ENCODE measurements at regions not wholly inside any gene's neighbourhood (a gene's known extent, or its start where the extent isn't known, plus 50 kb on each side); places are given as distances from the start of the nearest gene placed in this dataset.
"Not testable (repeated sequence)": the region's sequence is repeated elsewhere in the genome, so short reads cannot be mapped to it uniquely, and the experiment has no call there.

DNA sequence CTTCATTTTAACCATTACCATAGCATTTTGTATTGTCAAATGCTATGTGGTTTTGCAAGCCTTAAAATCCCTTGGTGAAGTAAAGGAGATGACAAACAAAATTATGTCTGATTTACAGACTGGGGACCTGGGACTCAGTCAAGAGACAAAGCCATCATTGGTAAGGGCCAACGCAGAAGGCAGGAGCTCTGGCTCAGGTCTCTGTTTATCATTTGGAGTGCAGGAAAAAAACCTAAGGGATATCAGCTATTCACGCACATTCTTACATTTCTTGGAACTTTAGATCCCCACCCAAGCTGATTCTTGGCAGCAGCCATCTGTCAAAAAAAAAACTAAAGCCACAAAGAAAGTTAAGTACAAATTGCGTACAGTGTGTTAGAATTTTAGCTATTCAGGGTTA lies 731.9 kb downstream of the STPG2 start:
- TF ChIP-seq, protein P1, sequence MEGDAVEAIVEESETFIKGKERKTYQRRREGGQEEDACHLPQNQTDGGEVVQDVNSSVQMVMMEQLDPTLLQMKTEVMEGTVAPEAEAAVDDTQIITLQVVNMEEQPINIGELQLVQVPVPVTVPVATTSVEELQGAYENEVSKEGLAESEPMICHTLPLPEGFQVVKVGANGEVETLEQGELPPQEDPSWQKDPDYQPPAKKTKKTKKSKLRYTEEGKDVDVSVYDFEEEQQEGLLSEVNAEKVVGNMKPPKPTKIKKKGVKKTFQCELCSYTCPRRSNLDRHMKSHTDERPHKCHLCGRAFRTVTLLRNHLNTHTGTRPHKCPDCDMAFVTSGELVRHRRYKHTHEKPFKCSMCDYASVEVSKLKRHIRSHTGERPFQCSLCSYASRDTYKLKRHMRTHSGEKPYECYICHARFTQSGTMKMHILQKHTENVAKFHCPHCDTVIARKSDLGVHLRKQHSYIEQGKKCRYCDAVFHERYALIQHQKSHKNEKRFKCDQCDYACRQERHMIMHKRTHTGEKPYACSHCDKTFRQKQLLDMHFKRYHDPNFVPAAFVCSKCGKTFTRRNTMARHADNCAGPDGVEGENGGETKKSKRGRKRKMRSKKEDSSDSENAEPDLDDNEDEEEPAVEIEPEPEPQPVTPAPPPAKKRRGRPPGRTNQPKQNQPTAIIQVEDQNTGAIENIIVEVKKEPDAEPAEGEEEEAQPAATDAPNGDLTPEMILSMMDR (IDR thresholded peaks at IDR 0.05; ENCODE audit: low read depth, low read length, missing control alignments), result no peak
- H3K4me3 ChIP-seq (ENCODE audit: low read depth, low read length), result no peak overlapping the region
- DNase-seq (ENCODE audit: low read depth), result no peak

DNA sequence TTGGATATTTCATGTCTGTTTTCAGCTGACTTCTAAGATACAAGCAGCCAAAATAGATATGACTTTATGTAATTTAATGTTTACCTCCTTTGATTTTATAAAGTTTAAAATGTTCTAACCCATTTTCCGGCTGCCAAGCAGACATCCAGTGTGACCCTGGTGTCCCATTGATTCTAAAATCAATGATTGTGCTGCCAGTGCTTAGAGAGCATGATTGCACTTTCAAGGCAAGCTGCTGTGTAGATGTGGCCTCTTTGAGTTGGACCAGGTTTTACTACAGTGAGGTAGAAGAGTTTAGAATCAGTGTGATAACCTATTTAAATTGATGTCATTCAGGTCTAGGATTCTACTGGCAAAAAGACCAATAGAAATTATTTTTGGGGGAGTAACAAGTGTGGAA lies 730.9 kb downstream of the STPG2 start:
- DNase-seq (ENCODE audit: low read depth), result no peak
- TF ChIP-seq, protein P1 (IDR thresholded peaks at IDR 0.05; ENCODE audit: low read depth, low read length, missing control alignments), result no peak
- no peak overlapping the region for H3K4me3 ChIP-seq (ENCODE audit: low read depth, low read length)

DNA sequence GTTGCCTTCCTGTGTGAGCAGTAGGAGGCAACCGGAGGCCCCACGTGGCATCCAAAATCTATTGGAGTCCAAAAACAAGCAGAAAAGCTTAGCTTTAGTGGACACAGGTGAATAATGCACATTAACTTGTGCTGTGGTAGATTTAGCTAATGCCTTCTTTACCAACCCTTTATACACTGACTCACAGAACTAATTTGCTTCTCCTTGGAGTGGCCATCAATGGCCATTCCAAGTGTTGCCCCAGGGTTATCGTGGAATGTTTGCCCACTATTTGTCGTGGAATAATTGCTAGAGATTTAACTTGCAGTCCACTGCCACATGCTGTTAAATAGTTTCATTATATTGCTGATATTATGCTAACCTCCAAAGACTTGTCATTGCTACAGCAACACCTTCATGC lies 729.1 kb downstream of the STPG2 start:
- no peak overlapping the region for H3K4me3 ChIP-seq (ENCODE audit: low read depth, low read length)
- DNase-seq (ENCODE audit: low read depth), result no peak
- TF ChIP-seq, protein P1 (IDR thresholded peaks at IDR 0.05; ENCODE audit: low read depth, low read length, missing control alignments), result no peak

DNA sequence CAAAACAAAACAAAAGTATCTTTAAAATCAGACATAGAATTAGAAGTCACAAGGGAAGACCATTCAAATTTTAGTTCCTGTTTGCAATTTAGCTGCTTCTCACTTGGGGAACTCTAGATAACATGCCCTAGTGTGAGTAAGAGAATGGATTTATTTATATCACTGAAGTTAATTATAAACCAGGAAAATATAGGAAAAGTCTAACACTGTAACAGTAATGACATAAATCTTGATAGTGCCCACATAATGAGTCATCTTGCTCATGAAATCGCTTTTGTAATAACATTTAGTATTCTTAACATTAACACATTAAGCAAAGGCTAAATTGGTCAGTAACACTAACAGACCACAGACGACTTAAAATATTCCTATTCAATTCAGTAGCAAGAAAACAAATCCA lies 710.7 kb downstream of the STPG2 start:
- no peak for DNase-seq (ENCODE audit: low read depth)
- TF ChIP-seq, protein P1 (IDR thresholded peaks at IDR 0.05; ENCODE audit: low read depth, low read length, missing control alignments), result no peak

DNA sequence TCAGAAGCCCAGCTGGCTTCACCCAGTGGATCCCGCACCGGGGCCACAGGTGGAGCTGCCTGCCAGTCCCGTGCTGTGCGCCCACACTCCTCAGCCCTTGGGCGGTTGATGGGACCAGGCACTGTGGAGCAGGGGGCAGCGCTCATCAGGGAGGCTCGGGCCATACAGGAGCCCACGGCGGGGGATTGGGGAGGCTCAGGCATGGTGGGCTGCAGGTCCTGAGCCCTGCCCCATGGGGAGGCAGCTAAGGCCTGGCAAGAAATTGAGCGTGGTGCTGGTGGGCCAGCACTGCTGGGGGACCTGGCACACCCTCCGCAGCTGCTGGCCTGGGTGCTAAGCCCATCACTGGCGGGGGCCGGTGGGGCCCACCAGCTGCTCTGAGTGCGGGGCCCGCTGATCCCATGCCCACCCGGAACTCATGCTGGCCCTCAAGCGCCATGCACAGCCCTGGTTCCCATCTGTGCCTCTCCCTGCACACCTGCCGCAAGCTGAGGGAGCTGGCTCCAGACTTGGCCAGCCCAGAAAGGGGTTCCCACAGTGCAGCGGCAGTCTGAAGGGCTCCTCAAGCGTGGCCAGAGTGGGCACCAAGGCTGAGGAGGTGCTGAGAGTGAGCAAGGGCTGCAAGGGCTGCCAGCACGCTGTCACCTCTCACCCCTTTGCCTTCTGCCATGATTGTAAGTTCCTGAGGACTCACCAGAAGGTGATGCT lies 705.1 kb downstream of the STPG2 start:
- not testable (repeated sequence) for DNase-seq (ENCODE audit: low read depth); H3K4me3 ChIP-seq (ENCODE audit: low read depth, low read length)

More for the DNA sequence above, 710.7 kb downstream of the STPG2 start:
- H3K4me3 ChIP-seq (ENCODE audit: low read depth, low read length), result no peak overlapping the region

DNA sequence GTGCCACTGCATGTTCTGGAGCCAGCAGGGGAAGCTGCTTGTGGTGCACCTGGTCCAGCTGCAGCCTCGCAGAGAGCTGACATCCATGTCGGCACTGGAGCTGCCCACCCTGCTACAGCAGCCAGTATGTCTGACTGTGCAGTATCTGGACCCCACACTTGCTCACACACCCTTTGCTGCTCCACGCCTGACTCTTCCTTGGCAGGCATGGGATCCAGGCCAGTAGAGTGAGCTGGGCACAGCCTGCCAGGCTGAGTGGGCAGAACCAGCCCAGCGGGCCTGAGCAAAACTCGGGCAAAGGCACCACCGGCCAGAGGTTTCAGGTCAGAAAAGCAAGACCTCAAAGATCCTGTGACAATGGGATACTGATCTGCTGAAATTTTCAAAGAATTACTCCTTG lies 690.1 kb downstream of the STPG2 start:
- TF ChIP-seq, protein P1 (IDR thresholded peaks at IDR 0.05; ENCODE audit: low read depth, low read length, missing control alignments), result no peak
- DNase-seq (ENCODE audit: low read depth), result no peak
- H3K4me3 ChIP-seq (ENCODE audit: low read depth, low read length), result no peak overlapping the region

DNA sequence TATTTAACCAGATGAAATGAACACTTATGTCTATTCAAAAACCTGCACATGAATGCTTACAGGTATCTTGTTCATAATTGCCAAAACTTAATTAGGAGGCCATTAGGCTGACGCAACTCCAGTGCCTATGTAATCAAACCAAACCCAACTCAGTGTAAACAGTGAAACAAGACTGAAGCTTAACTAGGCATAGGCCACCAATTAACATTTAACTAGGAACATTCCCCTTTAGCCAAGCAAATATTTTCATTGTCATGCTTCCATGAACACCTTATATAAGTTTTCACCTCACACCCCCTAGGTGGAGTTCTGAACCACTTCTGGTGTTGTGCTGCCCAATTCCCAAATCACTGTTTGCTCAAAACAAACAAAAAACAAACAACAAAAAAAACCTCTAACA lies 686.0 kb downstream of the STPG2 start:
- TF ChIP-seq, protein P1 (IDR thresholded peaks at IDR 0.05; ENCODE audit: low read depth, low read length, missing control alignments), result no peak
- no peak overlapping the region for H3K4me3 ChIP-seq (ENCODE audit: low read depth, low read length)
- no peak for DNase-seq (ENCODE audit: low read depth)

All from GM12864 (cell line).